Osteocyte (in vitro differentiated cells): ENCODE measurements at regions not wholly inside any gene's neighbourhood (a gene's known extent, or its start where the extent isn't known, plus 50 kb on each side); places are given as distances from the start of the nearest gene placed in this dataset.

Source experiments
- DNase-seq: peaks from one replicate; pipeline ENCODE4 v3.0.0; 2021; ENCODE audit warnings: mixed read lengths; ENCODE audit not compliant: unreplicated experiment; ENCODE audit errors: extremely low spot score
- H3K27ac Mint-ChIP-seq: one replicate; pipeline ENCODE4 v1.8.0; 2021; ENCODE audit warnings: mild to moderate bottlenecking, mixed read lengths; ENCODE audit not compliant: unreplicated experiment
- H3K27me3 Mint-ChIP-seq: one replicate; pipeline ENCODE4 v1.8.0; 2021; ENCODE audit warnings: mixed read lengths; ENCODE audit not compliant: unreplicated experiment
- H3K36me3 Mint-ChIP-seq: one replicate; pipeline ENCODE4 v1.8.0; 2021; ENCODE audit warnings: mixed read lengths; ENCODE audit not compliant: unreplicated experiment
- H3K4me1 Mint-ChIP-seq: one replicate; pipeline ENCODE4 v1.8.0; 2021; ENCODE audit warnings: mixed read lengths; ENCODE audit not compliant: unreplicated experiment
- H3K4me3 Mint-ChIP-seq: one replicate; pipeline ENCODE4 v1.8.0; 2021; ENCODE audit warnings: mild to moderate bottlenecking, moderate library complexity, mixed read lengths; ENCODE audit not compliant: unreplicated experiment
- H3K9me3 Mint-ChIP-seq: one replicate; pipeline ENCODE4 v1.8.0; 2021; ENCODE audit warnings: mixed read lengths; ENCODE audit not compliant: unreplicated experiment
- TF ChIP-seq, protein P1 (sequence below): fragments of 200-600 bp; sonication (generic); IDR thresholded peaks from 2 replicates; pipeline ENCODE4 v1.5.0; 2021; ENCODE audit warnings: antibody characterized with exemption, mild to moderate bottlenecking, moderate library complexity

DNA sequence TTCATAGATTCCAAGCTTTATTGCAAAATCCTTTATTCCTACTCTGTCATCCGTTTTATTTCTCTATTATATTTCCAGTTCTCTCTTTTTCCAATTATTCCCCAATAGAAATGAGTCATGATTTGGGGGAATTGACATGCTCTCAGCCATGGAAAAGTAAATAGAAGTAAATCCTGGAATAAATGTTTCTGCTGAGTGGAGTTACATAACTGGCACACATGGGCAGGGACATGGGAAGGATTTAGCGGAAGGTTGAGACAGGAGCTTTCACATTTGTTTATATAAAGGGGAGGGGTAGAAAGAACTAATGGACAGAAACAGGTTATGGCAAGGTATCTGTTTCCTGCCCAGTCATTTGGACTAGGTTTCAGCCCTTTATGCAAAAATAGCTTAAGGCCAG is 221.6 kb downstream of the PLOD2 start:
- H3K36me3 Mint-ChIP-seq, result no peaks in the 10 kb centered on the region
- TF ChIP-seq, protein P1, sequence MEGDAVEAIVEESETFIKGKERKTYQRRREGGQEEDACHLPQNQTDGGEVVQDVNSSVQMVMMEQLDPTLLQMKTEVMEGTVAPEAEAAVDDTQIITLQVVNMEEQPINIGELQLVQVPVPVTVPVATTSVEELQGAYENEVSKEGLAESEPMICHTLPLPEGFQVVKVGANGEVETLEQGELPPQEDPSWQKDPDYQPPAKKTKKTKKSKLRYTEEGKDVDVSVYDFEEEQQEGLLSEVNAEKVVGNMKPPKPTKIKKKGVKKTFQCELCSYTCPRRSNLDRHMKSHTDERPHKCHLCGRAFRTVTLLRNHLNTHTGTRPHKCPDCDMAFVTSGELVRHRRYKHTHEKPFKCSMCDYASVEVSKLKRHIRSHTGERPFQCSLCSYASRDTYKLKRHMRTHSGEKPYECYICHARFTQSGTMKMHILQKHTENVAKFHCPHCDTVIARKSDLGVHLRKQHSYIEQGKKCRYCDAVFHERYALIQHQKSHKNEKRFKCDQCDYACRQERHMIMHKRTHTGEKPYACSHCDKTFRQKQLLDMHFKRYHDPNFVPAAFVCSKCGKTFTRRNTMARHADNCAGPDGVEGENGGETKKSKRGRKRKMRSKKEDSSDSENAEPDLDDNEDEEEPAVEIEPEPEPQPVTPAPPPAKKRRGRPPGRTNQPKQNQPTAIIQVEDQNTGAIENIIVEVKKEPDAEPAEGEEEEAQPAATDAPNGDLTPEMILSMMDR, result no peak
- no peaks in the 10 kb centered on the region for H3K9me3 Mint-ChIP-seq
- H3K4me3 Mint-ChIP-seq, result no peak overlapping the region
- DNase-seq, result no peak
- no peaks in the 10 kb centered on the region for H3K4me1 Mint-ChIP-seq
- no peak overlapping the region for H3K27ac Mint-ChIP-seq
- H3K27me3 Mint-ChIP-seq, result peaks cover 2% of the 10 kb centered on the region

DNA sequence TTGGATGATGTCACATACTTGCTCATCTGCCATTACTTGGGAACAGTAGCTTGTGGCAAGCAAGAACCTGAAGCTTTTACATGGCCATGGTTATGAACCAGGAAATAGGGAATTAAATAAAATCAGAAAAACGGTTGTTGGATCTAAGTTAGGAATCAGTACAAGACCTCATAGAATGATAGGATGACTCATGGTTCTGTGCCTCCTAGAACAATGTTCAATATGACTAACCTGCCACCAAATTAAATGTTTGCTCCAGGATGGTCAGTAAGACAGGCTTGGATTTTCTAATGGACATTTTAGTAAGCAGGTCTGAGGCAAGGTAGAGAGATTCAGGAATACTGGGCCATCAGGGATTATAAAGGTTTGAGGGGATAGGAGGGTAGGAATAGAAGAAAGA is 218.9 kb downstream of the PLOD2 start:
- no peaks in the 10 kb centered on the region for H3K4me1 Mint-ChIP-seq
- DNase-seq, result no peak
- TF ChIP-seq, protein P1, result no peak
- H3K9me3 Mint-ChIP-seq, result no peaks in the 10 kb centered on the region
- no peaks in the 10 kb centered on the region for H3K36me3 Mint-ChIP-seq
- H3K27me3 Mint-ChIP-seq, result peaks cover 2% of the 10 kb centered on the region
- no peak overlapping the region for H3K27ac Mint-ChIP-seq
- H3K4me3 Mint-ChIP-seq, result no peak overlapping the region

DNA sequence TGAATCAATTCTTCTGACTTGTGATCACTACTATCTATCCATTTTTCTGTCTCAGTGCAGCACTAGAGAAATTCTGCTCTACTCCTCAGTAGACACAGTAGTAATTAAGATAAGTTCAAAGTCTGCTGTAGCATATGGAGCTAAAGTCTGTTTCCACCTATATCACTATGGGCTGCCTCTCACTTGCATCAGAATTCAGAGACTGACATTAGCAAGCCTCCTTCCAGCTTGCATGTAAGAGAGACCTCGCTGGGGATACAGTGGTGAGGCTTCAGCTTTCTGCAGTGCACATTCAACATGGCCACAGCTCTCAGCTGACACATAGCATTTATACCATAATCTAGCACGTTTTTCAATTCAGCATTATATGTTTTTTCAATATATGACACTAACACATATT is 217.0 kb downstream of the PLOD2 start:
- Mint-ChIP-seq H3K4me3 (no peak overlapping the region), H3K4me1 (no peaks in the 10 kb centered on the region), H3K27me3 (peaks cover 2% of the 10 kb centered on the region), H3K9me3 (peaks cover 10% of the 10 kb centered on the region), H3K36me3 (no peaks in the 10 kb centered on the region), H3K27ac (no peak overlapping the region)
- DNase-seq, result no peak
- TF ChIP-seq, protein P1, result no peak

DNA sequence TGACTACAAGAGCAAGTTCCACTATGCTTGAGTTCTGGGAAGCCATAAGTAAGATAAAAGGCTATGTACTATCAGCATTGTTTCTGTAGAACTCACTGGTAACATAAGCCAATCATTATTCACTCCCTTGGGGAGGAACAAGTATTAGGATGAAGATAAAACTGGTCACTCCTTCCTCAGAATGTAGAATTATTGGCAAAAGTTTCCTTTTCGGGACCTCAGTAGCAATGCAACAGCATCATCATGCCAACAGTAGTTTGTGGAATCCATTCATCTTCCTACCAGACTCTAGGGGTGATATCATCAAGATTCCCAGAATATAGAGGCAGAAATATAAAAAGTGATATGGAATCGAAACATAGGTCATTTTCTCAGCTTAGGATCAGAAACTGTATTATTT is 209.5 kb downstream of the PLOD2 start:
- peaks cover 2% of the 10 kb centered on the region for H3K4me1 Mint-ChIP-seq
- no peak overlapping the region for H3K27ac Mint-ChIP-seq
- H3K27me3 Mint-ChIP-seq, result no peaks in the 10 kb centered on the region
- H3K4me3 Mint-ChIP-seq, result no peak overlapping the region
- no peaks in the 10 kb centered on the region for H3K36me3 Mint-ChIP-seq
- DNase-seq, result no peak
- peaks cover 15% of the 10 kb centered on the region for H3K9me3 Mint-ChIP-seq
- TF ChIP-seq, protein P1, result no peak

DNA sequence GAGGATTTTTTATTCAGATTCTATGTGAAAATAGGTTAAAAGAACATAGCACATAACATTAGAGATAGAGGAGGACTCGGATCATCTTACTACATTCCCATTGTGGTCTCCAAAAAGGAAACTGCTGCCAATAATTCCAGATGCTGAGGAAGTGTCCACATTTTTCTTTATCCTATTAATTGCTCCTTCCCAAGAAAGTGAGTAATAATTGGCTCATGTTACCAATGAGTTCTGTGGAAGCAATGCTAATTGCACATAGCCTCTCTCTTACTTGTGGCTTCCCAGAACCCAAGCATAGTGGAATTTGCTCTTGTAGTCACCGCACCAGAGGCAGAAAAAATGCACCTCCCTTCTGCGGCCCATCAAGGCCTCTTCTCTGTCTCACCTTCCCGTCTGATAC is 208.4 kb downstream of the PLOD2 start:
- peaks cover 2% of the 10 kb centered on the region for H3K4me1 Mint-ChIP-seq
- H3K27me3 Mint-ChIP-seq, result no peaks in the 10 kb centered on the region
- no peak for DNase-seq
- no peaks in the 10 kb centered on the region for H3K36me3 Mint-ChIP-seq
- H3K4me3 Mint-ChIP-seq, result no peak overlapping the region
- no peak overlapping the region for H3K27ac Mint-ChIP-seq
- peaks cover 15% of the 10 kb centered on the region for H3K9me3 Mint-ChIP-seq
- TF ChIP-seq, protein P1, result no peak
